GM23248 (cell line): ENCODE measurements at regions not wholly inside any gene's neighbourhood (a gene's known extent, or its start where the extent isn't known, plus 50 kb on each side); places are given as distances from the start of the nearest gene placed in this dataset.
"Not testable (repeated sequence)": the region's sequence is repeated elsewhere in the genome, so short reads cannot be mapped to it uniquely, and the experiment has no call there.

ENCODE experiments used
- DNase-seq: peaks from one replicate; pipeline ENCODE4 v3.0.0-alpha.2; 2015
- H2AFZ ChIP-seq: fragments of 200-600 bp; sonication (generic); 2 replicates; pipeline ENCODE4 v1.6.1; 2016; ENCODE audit warnings: antibody characterized with exemption
- H3F3A ChIP-seq: fragments of 200-600 bp; sonication (generic); 2 replicates; pipeline ENCODE4 v1.6.1; 2016; ENCODE audit warnings: mild to moderate bottlenecking, antibody characterized with exemption, mixed run types; ENCODE audit not compliant: insufficient read depth
- H3K27ac ChIP-seq: fragments of 200-600 bp; sonication (generic); 2 replicates; pipeline ENCODE4 v1.5.1; 2016; ENCODE audit warnings: mild to moderate bottlenecking
- H3K27me3 ChIP-seq: fragments of 200-600 bp; sonication (generic); replicated peaks from 2 replicates; pipeline ENCODE4 v1.6.1; 2016; ENCODE audit warnings: mild to moderate bottlenecking; ENCODE audit not compliant: insufficient read depth
- H3K36me3 ChIP-seq: fragments of 200-600 bp; sonication (generic); 2 replicates; pipeline ENCODE4 v1.6.1; 2016; ENCODE audit warnings: low read depth, mild to moderate bottlenecking
- H3K4me1 ChIP-seq: fragments of 200-600 bp; sonication (generic); 2 replicates; pipeline ENCODE4 v1.6.1; 2016; ENCODE audit warnings: mild to moderate bottlenecking; ENCODE audit not compliant: insufficient read depth
- H3K4me2 ChIP-seq: fragments of 200-600 bp; sonication (generic); one replicate; pipeline ENCODE4 v1.6.1; 2016; ENCODE audit warnings: mild to moderate bottlenecking; ENCODE audit not compliant: unreplicated experiment
- H3K4me3 ChIP-seq: fragments of 200-600 bp; sonication (generic); 2 replicates; pipeline ENCODE4 v1.5.1; 2016; ENCODE audit warnings: mild to moderate bottlenecking
- H3K79me2 ChIP-seq: fragments of 200-600 bp; sonication (generic); 2 replicates; pipeline ENCODE4 v1.6.1; 2016; ENCODE audit warnings: mild to moderate bottlenecking; ENCODE audit not compliant: insufficient read depth
- H3K9ac ChIP-seq: fragments of 200-600 bp; sonication (generic); 2 replicates; pipeline ENCODE4 v1.6.1; 2016; ENCODE audit warnings: mild to moderate bottlenecking
- H3K9me2 ChIP-seq: fragments of 200-600 bp; sonication (generic); 2 replicates; pipeline ENCODE4 v1.6.1; 2016; ENCODE audit warnings: mixed run types, mild to moderate bottlenecking, moderate library complexity; ENCODE audit not compliant: insufficient read depth
- H3K9me3 ChIP-seq: fragments of 200-600 bp; sonication (generic); one replicate; pipeline ENCODE4 v1.6.1; 2017; ENCODE audit warnings: low read depth
- H4K20me1 ChIP-seq: fragments of 200-600 bp; sonication (generic); 2 replicates; pipeline ENCODE4 v1.6.0; 2016; ENCODE audit not compliant: insufficient read depth
- WGBS, 2 experiments: methylation state at CpG; one replicate each; pipeline ENCODE4 v1.1.6; 2015 to 2017; ENCODE audit warnings: low lambda C conversion rate in 2 of 2, low coverage in 1 of 2; ENCODE audit errors: missing lambda C conversion rate in 2 of 2; 5-methylcytosine and 5-hydroxymethylcytosine counted together
- in situ Hi-C: fragments of 300-500 bp; cut with MboI; formaldehyde crosslinking; loops from 2 replicates; pipeline ENCODE4 v1.15.0; 2020

DNA sequence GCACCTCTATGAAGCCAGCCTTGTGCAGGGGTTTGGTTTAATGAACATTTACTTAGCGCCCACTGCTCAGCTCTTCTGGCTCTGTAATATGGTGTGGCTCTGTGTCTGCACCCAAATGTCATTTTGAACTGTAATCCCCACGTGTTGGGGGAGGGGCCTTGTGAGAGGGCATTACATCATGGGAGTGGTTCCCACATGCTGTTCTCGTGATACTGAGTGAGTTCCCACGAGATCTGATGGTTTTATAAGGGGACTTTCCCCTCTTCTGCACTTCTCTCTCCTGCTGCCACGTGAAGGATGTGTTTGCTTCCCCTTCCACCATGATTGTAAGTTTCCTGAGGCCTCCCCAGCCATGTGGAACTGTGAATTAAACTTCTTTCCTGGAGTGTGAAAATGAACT is 127.7 kb downstream of the POTEG start:
- H3K27ac ChIP-seq, H3K9me3 ChIP-seq, H3K79me2 ChIP-seq, H3K4me2 ChIP-seq, DNase-seq, H3K9ac ChIP-seq, H3K27me3 ChIP-seq, H3F3A ChIP-seq, H3K4me1 ChIP-seq, H3K9me2 ChIP-seq, H3K36me3 ChIP-seq, H3K4me3 ChIP-seq, H4K20me1 ChIP-seq, in situ Hi-C loops, H2AFZ ChIP-seq: not testable (repeated sequence)
- WGBS, 2 experiments, result no CpG with 5 or more reads among the region's 5 CpGs

DNA sequence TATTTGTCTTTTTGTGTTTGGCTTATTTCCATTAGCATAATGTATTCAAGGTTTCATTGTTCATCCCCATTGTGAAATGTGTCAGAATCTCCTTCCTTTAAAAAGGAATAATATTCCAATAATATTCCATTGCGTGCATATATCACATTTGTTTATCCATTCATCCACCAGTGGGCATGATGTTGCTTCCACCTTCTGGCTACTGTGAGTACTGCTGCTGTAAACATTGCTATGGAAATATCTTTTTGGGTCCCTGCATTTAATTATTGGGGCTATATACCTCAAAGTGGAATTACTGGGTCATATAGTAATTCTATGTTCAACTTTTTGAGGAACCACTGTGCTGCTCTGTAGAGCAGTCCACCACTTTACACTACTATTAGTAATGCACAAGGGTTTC is 123.1 kb downstream of the POTEG start:
- H3K4me1 ChIP-seq, H3K79me2 ChIP-seq, H3K27ac ChIP-seq, DNase-seq, H3K27me3 ChIP-seq, H2AFZ ChIP-seq, H3K9ac ChIP-seq, H4K20me1 ChIP-seq, H3K9me2 ChIP-seq, in situ Hi-C loops, H3K9me3 ChIP-seq, H3F3A ChIP-seq, H3K36me3 ChIP-seq, H3K4me3 ChIP-seq, H3K4me2 ChIP-seq: not testable (repeated sequence)
- no CpG with 5 or more reads among the region's 1 CpG for WGBS, 2 experiments

DNA sequence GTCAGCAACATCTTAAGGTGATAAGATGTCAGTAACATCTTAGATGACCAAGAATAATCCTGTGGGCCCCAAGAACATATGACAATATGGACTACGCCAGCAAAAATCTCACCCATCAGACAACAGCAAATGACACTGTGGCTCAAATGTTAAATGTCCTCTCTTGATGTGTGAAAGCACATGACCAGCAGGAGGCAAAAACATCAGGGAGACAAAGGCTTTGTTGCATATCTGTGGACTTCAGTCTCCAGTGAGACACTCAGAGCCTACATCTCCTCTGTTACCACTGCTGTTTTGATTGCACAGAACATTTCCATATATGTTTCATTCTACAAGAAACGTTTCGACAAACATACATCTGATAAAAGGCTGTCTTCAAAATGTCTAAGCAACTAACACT is 103.5 kb downstream of the POTEG start:
- H2AFZ ChIP-seq, H3K4me1 ChIP-seq, in situ Hi-C loops, H3K27ac ChIP-seq, H4K20me1 ChIP-seq, H3K9ac ChIP-seq, H3K4me3 ChIP-seq, DNase-seq, H3K4me2 ChIP-seq, H3K9me2 ChIP-seq, H3K79me2 ChIP-seq, H3K9me3 ChIP-seq, H3F3A ChIP-seq, H3K27me3 ChIP-seq, H3K36me3 ChIP-seq: not testable (repeated sequence)
- no CpG with 5 or more reads among the region's 3 CpGs for WGBS, 2 experiments

DNA sequence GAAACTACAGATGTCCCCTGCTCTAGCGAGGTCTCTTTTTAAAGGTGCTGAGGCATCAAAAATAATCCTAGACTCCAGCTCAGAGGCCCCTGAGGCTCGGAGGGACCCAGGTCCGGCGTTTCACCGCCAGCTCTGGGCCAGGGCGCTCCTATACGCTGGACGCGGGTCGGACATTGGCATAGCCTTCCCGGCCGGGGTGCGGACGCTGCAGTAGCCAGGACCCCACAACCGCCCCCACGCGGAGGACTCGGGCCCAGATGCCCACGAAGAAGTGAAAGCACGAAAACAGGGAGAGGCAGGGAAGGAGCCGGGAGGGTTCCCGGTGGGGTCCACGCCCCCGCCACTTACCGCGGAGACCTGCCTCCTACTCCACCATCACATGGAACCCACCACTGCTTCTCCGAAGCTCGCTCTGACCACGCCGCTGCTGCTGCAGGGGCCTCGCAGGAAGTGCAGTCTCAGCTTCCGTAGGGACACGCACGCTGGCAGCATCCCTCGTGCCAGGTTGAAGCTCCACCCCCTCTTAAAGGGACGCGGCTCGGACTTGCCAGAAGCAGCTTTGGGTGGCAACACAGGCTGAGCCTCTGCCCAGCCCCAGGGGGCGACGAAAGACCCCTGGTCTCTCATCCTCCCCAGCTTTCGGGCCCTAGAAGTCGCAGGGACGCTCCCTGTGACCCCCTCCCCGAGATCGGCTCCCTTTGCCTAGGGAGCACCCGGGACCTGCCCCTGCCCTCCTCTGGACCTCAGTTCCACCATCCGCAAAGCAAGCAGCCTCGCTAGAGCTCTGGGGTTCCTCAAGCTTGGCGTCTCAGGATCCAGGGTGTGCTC is 96.7 kb downstream of the POTEG start:
- WGBS, 2 experiments, result no CpG with 5 or more reads among the region's 49 CpGs
- H3K9me2 ChIP-seq, H3K9ac ChIP-seq, H3K27ac ChIP-seq, H3K4me1 ChIP-seq, H3K9me3 ChIP-seq, H3K4me3 ChIP-seq, in situ Hi-C loops, H3K36me3 ChIP-seq, H2AFZ ChIP-seq, H3F3A ChIP-seq, H3K4me2 ChIP-seq, H4K20me1 ChIP-seq, H3K27me3 ChIP-seq, H3K79me2 ChIP-seq, DNase-seq: not testable (repeated sequence)

DNA sequence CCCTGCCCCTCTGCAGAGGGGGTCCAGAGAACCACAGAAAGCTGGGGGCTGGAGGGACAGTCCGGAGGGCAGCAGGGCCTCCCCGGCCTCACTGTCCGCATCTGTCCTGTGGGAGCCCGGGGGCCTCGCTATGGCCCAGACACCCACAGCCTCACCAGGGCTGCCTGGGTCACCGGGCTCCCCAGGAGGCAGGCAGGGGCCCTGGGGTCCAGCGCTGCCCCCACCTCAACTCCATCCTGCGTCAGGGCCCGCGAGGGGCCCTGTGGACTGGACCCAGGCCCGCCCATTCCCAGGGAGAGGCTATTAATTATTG is 96.1 kb downstream of the POTEG start:
- H3K4me2 ChIP-seq, H3K4me3 ChIP-seq, in situ Hi-C loops, H2AFZ ChIP-seq, H4K20me1 ChIP-seq, H3K9ac ChIP-seq, H3K27me3 ChIP-seq, H3K79me2 ChIP-seq, DNase-seq, H3K4me1 ChIP-seq, H3K27ac ChIP-seq, H3F3A ChIP-seq, H3K9me2 ChIP-seq, H3K36me3 ChIP-seq, H3K9me3 ChIP-seq: not testable (repeated sequence)
- no CpG with 5 or more reads among the region's 11 CpGs for WGBS, 2 experiments

DNA sequence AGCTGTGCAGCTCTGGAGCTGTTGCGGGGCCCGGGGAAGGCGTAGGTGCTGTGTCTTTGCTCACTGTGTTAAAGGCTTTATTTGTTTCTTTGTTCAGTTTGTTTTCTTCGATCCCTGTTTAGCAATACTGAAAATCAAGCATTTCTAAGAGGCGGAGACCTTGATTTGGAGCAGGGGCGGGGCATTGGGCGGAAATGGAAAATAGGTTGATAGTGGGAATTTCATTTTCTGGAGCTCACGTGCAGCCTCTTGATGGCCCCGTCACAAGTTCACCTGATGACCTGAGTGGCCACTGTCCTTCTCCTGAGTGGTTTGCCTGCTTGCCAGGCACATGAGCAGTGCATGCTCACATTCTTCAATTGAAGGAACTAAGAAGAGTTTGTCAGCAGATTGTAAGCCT is 93.2 kb downstream of the POTEG start:
- DNase-seq, H3K27me3 ChIP-seq, H3K79me2 ChIP-seq, H2AFZ ChIP-seq, in situ Hi-C loops, H3K9me2 ChIP-seq, H3K9ac ChIP-seq, H3K27ac ChIP-seq, H3K4me3 ChIP-seq, H3K4me2 ChIP-seq, H3K36me3 ChIP-seq, H3K9me3 ChIP-seq, H3K4me1 ChIP-seq, H4K20me1 ChIP-seq, H3F3A ChIP-seq: not testable (repeated sequence)
- 31 to 35% methylated on average over 9 of the region's 9 CpGs for WGBS, 2 experiments

DNA sequence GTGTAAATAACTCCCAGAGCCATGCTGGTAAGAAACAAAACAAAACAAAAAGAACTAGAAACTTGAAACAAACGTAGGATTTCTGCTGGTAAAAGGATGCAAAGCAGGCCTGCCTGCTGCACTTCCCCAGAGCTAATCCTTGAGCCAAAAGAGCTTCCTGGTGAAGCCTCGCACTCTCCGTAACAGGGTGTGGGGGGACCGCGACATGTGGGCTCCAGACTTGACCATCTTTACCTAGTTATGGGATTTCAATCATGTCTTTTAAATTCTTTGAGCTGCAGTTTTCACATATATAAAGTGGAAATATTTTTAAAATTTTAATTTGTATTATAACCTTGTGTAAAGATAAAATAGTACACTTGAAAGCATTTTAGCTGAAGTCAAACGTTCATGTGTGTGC is 92.5 kb downstream of the POTEG start:
- WGBS, 2 experiments, result 51 to 52% methylated on average over 5 of the region's 6 CpGs
- H3K4me2 ChIP-seq, H3K4me3 ChIP-seq, H3K4me1 ChIP-seq, H3K79me2 ChIP-seq, DNase-seq, H3K9me2 ChIP-seq, H2AFZ ChIP-seq, H3K36me3 ChIP-seq, H4K20me1 ChIP-seq, H3K9ac ChIP-seq, H3K27me3 ChIP-seq, in situ Hi-C loops, H3K9me3 ChIP-seq, H3K27ac ChIP-seq, H3F3A ChIP-seq: not testable (repeated sequence)

DNA sequence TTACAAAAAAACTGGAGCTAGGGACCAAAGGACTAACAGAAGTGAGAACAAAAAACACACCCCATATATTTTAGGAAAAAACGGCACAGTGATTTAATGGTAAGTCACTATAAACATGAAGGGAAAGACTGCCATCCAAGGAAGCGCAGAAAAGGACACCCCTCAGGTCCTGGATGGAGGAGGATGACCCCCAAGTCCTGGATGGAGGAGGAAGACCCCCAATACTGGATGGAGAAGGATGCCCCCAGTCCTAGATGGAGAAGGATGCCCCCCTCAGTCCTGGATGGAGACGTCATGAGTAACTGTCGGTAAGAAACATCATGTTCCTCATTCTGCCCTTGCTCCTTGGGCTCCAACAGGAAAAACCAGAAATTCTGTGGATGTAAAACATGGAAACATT is 89.9 kb downstream of the POTEG start:
- WGBS, 2 experiments, result 36 to 41% methylated on average over 4 of the region's 4 CpGs
- H3K4me2 ChIP-seq, result not testable (repeated sequence)

More for the DNA sequence above, 89.9 kb downstream of the POTEG start:
- DNase-seq, H3K9me2 ChIP-seq, H3K4me3 ChIP-seq, H4K20me1 ChIP-seq, H3K79me2 ChIP-seq, H3K36me3 ChIP-seq, in situ Hi-C loops, H3F3A ChIP-seq, H3K27ac ChIP-seq, H3K9ac ChIP-seq, H3K4me1 ChIP-seq, H3K27me3 ChIP-seq, H2AFZ ChIP-seq, H3K9me3 ChIP-seq: not testable (repeated sequence)
